Stimulated activated CD4-positive, alpha-beta T cell treated with anti-CD3 and anti-CD28 coated beads, Interleukin-12 subunit alpha, Interleukin-12 subunit beta, amount 100 ng/mL, for 24 hours (primary cell): ENCODE measurements at regions not wholly inside any gene's neighbourhood (a gene's known extent, or its start where the extent isn't known, plus 50 kb on each side); places are given as distances from the start of the nearest gene placed in this dataset.

ENCODE experiments used
- DNase-seq, 2 experiments: peaks; one replicate each; pipeline ENCODE4 v3.0.0-alpha.2; 2020; ENCODE audit warnings: low read depth in 2 of 2

GRCh38 chr10:129099992-129100391 is 367.0 kb upstream of the MGMT start:
- no peak for DNase-seq

- no peak for DNase-seq
Measured at GRCh38 chr10:129101232-129101980, 365.6 kb upstream of the MGMT start.

- no peak for DNase-seq
Measured at GRCh38 chr10:129102906-129103693, 363.9 kb upstream of the MGMT start.

GRCh38 chr10:129104266-129105045 is 362.6 kb upstream of the MGMT start:
- no peak for DNase-seq

GRCh38 chr10:129105266-129105665 is 361.8 kb upstream of the MGMT start:
- DNase-seq = no peak

GRCh38 chr10:129106314-129106713 is 360.7 kb upstream of the MGMT start:
- DNase-seq = no peak

- DNase-seq = no peak
Measured at GRCh38 chr10:129107525-129107924, 359.5 kb upstream of the MGMT start.

GRCh38 chr10:129108378-129108777 is 358.7 kb upstream of the MGMT start:
- no peak for DNase-seq

GRCh38 chr10:129108994-129109393 is 358.0 kb upstream of the MGMT start:
- DNase-seq = no peak

- no peak for DNase-seq
Measured at GRCh38 chr10:129110780-129111179, 356.3 kb upstream of the MGMT start.

GRCh38 chr10:129111922-129112321 is 355.1 kb upstream of the MGMT start:
- DNase-seq = no peak

GRCh38 chr10:129114588-129114987 is 352.5 kb upstream of the MGMT start:
- DNase-seq = no peak

GRCh38 chr10:129116371-129116770 is 350.7 kb upstream of the MGMT start:
- DNase-seq = no peak

GRCh38 chr10:129120441-129120840 is 346.6 kb upstream of the MGMT start:
- no peak for DNase-seq

- DNase-seq = no peak
Measured at GRCh38 chr10:129122846-129123245, 344.2 kb upstream of the MGMT start.

GRCh38 chr10:129123428-129123827 is 343.6 kb upstream of the MGMT start:
- DNase-seq = no peak

GRCh38 chr10:129126982-129127381 is 340.1 kb upstream of the MGMT start:
- no peak for DNase-seq

- DNase-seq = no peak
Measured at GRCh38 chr10:129131457-129132132, 335.4 kb upstream of the MGMT start.

GRCh38 chr10:129133856-129134255 is 333.2 kb upstream of the MGMT start:
- no peak for DNase-seq

GRCh38 chr10:129134371-129134770 is 332.7 kb upstream of the MGMT start:
- DNase-seq = no peak

- DNase-seq = no peak
Measured at GRCh38 chr10:129135624-129136023, 331.4 kb upstream of the MGMT start.

- no peak for DNase-seq
Measured at GRCh38 chr10:129136074-129136473, 331.0 kb upstream of the MGMT start.
